ELR (cell line): ENCODE measurements at regions not wholly inside any gene's neighbourhood (a gene's known extent, or its start where the extent isn't known, plus 50 kb on each side); places are given as distances from the start of the nearest gene placed in this dataset.
"Not testable (repeated sequence)": the region's sequence is repeated elsewhere in the genome, so short reads cannot be mapped to it uniquely, and the experiment has no call there.

Experiments
- DNase-seq: peaks from one replicate; pipeline ENCODE4 v3.0.0-alpha.2; 2015; ENCODE audit warnings: low read depth

DNA sequence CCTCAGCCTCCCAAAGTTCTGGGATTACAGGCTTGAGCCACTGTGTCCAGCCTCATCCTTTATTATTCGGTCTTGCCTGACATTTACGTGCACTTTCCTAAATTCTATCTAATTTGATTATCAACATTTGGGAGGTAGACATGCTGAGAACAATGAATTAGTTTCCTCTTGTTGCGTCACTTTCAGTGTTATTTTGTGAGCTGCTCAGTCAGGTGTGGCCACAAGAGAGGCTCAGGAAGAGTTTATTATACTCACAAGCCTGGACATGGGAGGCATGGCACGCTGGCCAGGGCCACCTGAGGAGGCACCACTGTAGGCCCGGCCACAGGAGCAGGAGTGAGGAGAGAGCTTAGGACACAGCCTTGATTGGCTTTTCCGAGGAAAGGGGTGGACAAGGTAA, 59.7 kb upstream of the RBFOX2 start:
- no peak for DNase-seq

- no peak for DNase-seq
These were observed 59.2 kb upstream of the RBFOX2 start for GRCh38 chr22:36087784-36088183.

- DNase-seq, result no peak
These were observed 58.1 kb upstream of the RBFOX2 start for GRCh38 chr22:36086629-36087254.

DNA sequence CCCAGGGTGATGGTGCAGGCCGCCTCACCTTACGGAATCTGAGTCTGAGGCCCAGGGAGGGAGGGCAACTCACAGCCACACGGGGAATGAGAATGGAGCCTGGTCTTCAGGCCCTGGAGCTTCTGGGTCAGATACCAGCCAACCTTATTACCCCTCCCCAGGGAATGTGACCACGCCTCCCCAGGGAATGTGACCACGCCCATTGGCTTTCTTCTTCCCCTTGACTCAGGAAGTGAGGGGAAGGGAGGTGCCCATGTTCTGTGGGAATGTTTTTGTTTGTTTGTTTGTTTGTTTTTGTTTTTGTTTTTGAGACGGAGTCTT, 57.5 kb upstream of the RBFOX2 start:
- DNase-seq, result no peak

DNA sequence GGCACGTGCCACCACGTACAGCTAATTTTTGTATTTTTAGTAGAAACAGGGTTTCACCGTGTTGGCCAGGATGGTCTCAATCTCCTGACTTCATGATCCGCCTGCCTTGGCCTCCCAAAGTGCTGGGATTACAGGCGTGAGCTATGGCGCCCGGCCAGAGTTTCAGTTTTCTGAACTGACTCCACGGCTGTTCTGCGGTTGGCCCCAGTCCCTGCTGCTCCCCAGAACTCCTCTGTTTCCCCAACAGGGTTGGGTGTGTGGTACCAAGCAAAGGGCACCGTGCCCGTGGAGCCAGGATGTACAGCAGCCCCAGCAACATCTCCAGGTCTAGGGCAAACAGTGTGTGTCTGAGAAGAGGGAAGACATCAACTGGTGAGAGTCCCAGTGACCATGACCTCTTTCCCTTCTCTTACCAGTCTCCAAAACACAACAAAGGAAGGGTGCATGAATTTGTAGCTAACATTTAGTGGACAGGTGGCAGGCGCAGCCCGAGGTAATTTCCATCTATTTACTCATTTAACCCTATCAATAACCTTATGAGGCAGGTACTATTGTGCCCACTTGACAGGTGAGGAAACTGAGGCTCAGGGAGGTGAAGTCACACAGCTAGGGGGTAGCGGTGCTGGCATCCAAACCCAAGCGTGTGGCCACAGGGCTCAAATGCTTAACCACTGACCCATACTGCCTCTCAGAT, 57.0 kb upstream of the RBFOX2 start:
- no peak for DNase-seq

DNA sequence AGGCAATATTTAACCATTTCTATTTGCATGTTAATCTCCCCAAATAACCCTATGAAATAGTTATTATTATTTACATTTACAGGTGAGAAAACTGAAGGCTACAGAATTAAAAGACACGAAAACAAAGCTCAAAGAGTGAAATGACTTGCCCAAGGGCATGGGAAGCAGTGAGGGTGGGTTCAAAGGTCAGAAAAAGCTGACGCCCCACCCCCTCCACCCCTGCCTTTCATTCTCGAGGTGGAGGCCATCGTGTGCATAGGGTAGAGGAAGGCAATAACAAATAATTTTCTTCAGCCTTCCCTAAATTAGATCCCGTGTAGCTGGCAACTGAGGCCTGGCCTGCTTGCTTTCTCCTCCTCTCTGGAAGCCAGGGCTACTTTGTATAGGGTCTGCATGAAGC, 56.1 kb upstream of the RBFOX2 start:
- no peak for DNase-seq

DNA sequence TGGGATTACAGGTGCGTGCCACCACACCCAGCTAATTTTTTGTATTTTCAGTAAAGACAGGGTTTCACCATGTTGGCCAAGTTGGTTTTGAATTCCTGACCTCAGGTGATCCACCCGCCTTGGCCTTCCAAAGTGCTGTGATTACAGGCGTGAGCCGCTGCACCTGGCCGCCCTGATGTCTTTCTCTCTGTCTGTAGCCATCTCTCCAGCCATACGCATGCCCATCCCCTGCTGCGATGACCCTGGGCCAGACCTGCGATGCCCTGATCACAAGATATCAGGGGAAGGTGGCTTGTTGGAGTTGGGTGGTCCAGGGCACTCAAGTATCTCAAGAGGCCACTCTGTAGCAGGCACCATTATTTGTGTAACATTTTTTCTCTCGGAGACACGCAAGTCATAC, 54.4 kb upstream of the RBFOX2 start:
- DNase-seq, result no peak

GRCh38 chr22:36081023-36081431, 52.4 kb upstream of the RBFOX2 start:
- DNase-seq, result peak; percentile 68

DNA sequence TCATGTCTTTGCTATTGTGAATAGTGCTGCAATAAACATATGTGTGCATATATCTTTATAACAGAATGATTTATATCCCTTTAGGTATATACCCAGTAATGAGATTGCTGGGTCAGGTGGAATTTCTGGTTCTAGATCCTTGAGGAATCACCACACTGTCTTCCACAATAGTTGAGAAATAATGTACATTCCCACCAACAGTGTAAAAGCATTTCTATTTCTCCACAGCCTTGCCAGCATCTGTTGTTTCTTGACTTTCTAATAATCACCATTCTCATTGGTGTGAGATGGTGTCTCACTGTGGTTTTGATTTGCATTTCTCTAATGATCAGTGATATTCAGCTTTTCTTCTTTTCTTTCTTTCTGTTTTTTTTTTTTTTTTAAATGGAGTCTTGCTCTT, 51.7 kb upstream of the RBFOX2 start:
- not testable (repeated sequence) for DNase-seq

- no peak for DNase-seq
These were observed 50.4 kb upstream of the RBFOX2 start for GRCh38 chr22:36079041-36079440.
